Fibroblast of the aortic adventitia (primary cell): ENCODE measurements at regions not wholly inside any gene's neighbourhood (a gene's known extent, or its start where the extent isn't known, plus 50 kb on each side); places are given as distances from the start of the nearest gene placed in this dataset.

Source experiments
- DNase-seq: peaks from one replicate; pipeline ENCODE4 v3.0.0-alpha.2; 2010; ENCODE audit warnings: low read depth
- H3K4me3 ChIP-seq: 2 replicates; pipeline ENCODE4 v1.5.1; 2011; ENCODE audit warnings: low read depth, mild to moderate bottlenecking, control low read depth, low read length, moderate library complexity
- CTCF ChIP-seq: IDR thresholded peaks from 2 replicates; pipeline ENCODE4 v1.5.1; 2011; ENCODE audit warnings: mild to moderate bottlenecking, low read length, control low read depth, inconsistent platforms; ENCODE audit not compliant: insufficient read depth

GRCh38 chrX:790783-791360 lies 160.3 kb downstream of the SHOX start:
- H3K4me3 ChIP-seq = no peak overlapping the region
- TF ChIP-seq CTCF = no peak
- DNase-seq = no peak

- no peak for DNase-seq
- no peak overlapping the region for H3K4me3 ChIP-seq
- TF ChIP-seq CTCF = no peak
Observed at GRCh38 chrX:790041-790506, 159.5 kb downstream of the SHOX start.

GRCh38 chrX:789096-789495 lies 158.5 kb downstream of the SHOX start:
- no peak for TF ChIP-seq CTCF
- no peak overlapping the region for H3K4me3 ChIP-seq
- no peak for DNase-seq

- TF ChIP-seq CTCF = no peak
- DNase-seq = no peak
- no peak overlapping the region for H3K4me3 ChIP-seq
Observed at GRCh38 chrX:786441-786881, 155.9 kb downstream of the SHOX start.

- no peak for DNase-seq
- TF ChIP-seq CTCF = no peak
- no peak overlapping the region for H3K4me3 ChIP-seq
Observed at GRCh38 chrX:784829-785228, 154.2 kb downstream of the SHOX start.

- no peak for TF ChIP-seq CTCF
- no peak overlapping the region for H3K4me3 ChIP-seq
- no peak for DNase-seq
Observed at GRCh38 chrX:781224-782204, 150.9 kb downstream of the SHOX start.
